AML-193 (cell line): ENCODE measurements at regions not wholly inside any gene's neighbourhood (a gene's known extent, or its start where the extent isn't known, plus 50 kb on each side); places are given as distances from the start of the nearest gene placed in this dataset.

Experiments used
- DNase-seq, 2 experiments: peaks; one replicate each; lab custom pipeline; 2025; lab: John Stamatoyannopoulos, UW

DNA sequence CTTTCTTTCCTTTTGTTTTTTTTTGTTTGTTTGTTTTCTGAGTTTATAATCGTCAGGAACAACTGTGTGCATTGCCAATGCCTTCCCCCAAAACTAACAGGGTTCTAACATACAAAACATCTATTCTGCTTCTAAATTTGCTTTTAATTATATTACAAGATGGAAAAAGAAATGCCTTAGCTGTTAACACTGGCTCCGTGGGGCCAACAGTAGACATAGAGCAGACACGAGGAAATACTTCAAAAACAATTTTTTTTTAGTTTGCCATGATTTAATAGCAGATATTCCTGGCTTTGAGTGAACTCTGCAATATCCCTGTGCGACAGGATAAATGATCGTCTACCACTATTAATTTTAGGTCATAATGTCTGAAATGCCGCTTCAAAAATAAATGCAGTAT is 153.3 kb upstream of the HNRNPA3 start:
- no peak for DNase-seq

DNA sequence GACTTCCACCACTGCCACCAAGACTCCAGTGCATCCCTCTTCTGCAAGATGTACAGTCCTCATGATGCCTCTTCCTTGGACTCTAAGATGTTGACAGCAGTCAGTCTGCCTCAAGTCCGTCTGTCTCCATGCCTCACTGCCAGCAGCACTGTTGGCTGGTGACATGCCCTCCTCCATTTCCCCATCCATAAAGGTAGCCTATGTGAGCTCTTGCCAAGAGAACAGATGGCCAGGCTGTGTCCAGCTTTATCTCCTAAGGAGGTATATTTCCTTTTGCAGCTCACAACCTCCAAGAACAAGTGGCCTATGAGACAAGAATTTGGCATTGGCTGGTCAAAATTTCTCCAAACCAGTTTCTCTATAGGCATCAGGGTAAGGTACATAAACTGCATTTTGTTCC is 149.3 kb upstream of the HNRNPA3 start:
- DNase-seq, result no peak

DNA sequence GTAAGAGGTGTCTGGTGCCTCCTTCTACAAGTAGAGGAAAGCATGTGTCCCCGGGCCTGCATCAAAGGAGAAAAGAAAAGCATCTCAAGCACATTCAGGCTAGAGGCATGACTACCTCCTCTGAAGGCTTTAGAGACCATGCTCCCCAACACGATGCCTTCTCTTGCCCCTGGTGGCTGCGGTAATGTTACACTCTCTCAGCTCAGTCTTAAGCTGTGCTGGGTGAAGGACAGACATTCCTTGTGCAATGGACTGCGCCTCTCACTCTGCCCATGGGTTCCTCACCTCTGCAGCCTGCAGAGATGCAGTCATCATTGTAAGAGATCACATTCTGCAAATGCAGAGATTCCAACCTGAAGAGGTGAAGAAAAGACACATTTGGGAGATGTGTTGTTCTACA is 148.2 kb upstream of the HNRNPA3 start:
- DNase-seq, result no peak

DNA sequence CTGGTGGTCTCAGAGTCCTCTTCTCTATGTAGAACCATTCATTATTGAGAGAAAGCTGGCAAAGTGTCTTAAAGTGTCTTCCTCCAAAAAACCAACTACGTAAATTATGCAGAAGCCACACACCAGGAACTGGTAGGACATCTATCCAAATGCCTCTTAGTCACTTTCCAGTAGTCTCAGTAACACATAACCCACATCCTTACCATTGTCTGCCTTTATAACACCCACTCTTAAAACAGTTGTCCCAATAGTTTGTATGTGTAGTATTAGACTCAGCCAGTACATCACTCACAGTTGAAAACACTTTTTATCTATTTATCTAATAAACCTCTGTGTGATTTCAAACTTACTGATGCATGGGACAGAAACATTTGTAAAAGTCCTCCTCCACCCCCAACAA is 143.6 kb upstream of the HNRNPA3 start:
- DNase-seq, result no peak

DNA sequence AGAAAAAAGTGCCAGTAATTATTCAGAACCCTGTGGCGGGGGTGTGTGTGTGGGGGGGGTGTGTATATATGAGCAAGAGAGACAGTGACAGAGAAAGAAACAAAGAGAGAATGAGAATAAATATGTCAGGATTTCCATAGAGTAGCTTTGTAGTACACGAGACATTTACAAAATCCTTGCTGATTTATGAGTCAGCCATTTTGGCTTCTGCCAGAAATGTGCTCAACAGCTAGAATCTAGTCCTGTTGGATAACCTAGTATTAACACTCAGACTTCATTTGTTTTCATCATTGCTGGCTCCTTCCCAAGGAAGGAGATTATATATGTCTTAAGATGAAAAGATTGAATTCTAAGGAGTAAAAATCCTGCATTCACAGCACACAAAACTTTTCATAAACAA is 140.5 kb upstream of the HNRNPA3 start:
- DNase-seq, result no peak

DNA sequence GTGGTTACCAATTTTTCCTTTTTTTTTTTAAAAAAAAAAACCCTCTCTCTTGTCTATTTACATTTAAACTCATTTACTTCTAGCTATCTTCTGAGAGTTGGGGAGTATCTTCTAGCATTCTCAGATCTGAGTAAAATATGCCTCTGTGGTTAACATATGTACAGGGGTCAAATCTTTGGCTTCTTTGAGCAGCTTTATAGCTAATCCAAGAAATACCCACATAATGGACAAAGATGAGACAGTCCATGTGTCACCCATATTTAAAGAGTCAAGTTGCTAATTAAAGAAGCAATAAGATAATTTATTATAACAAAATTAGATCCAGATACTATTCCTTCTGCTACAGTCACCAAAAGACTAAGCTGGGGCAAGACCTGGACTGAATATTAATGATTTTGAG is 139.0 kb upstream of the HNRNPA3 start:
- DNase-seq, result no peak

DNA sequence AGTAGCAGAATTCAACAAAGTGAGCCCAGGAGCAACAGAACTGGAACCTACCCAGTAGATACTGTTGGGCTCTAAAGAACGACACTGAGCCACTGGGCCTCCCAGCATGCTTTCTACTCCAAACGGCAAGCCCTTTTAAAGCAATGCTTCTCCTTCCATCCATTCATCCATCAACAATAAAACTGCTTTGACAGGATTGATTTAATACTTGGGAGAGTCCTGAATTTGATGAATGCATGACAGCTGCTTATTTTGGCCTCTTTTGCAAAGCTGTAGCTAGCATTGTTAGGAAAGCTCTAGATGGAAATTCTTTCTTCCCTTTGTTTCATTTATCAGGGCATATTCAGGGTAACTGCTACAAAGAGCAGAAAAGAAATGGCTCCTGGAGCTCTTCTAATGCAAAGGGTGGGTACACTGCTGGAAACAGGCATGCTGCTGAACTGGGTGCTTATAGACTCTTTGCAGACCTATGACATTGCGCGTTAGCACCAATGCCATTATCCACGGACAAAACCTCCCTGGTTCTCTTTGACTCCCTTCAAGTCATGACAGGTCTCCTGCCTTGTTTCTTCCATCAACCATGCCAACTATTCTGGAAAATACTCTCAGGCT is 138.4 kb upstream of the HNRNPA3 start:
- DNase-seq, result no peak

DNA sequence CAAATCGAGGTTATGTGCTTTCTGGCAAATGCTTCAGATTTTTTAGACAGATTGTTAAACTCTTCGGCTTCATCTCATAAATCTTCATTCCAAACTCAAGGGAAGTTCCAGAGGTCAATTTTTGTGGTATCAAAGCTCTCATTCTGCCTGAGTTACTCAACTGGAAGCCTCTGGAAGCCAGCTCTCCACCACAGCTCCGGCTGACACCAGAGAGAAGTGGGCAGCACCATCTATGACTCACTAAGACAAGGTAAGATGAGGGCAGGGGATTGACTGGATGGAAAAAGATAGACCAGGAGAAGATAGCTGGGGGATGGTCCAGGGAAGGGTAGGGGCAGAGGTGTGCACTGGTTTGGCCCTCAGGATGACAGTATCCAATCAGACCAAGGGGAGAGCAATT is 137.3 kb upstream of the HNRNPA3 start:
- no peak for DNase-seq

DNA sequence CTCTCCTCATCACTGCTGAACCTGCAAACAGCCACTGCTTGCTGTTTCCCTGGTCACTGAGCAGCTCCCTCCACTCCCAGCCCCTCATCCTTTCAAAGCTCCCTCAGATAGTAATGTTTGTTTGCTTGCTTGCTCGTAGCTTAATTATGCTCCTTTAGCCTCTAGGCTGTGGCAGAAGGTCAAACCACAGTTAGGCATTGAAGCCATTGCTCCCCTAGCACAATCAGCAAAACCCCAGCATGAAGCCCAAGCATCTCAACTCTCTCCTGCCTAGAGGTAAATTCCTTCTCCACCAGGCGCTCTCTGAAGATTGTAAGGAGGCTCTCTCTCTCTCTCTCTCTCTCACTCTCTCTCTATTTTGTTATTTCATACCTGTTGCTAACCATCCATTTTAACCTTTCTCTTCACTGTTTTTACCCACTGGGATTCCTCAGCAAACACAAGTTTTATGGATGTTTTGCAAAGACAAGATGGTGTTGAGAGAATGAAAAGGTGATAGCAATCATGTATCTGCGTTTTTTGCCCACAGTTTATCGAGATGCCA is 135.9 kb upstream of the HNRNPA3 start:
- no peak for DNase-seq

DNA sequence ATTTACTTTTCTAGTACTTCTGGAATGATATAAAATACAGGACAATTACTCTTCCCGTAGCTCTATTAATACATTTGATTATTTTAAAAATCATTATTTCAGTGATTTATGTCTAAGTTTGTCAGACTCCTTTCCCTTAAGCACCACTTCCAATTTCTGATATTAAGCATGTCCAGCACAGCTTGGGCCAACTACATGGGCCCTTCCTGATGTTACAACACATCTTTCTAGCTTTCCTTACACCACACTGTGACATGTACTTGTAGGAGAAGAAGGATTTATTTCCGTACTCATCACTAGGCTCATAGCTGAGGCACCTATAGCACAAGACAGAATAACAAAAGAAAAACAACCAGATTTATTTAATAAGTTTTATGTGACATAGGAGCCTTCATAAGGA is 134.8 kb upstream of the HNRNPA3 start:
- no peak for DNase-seq

DNA sequence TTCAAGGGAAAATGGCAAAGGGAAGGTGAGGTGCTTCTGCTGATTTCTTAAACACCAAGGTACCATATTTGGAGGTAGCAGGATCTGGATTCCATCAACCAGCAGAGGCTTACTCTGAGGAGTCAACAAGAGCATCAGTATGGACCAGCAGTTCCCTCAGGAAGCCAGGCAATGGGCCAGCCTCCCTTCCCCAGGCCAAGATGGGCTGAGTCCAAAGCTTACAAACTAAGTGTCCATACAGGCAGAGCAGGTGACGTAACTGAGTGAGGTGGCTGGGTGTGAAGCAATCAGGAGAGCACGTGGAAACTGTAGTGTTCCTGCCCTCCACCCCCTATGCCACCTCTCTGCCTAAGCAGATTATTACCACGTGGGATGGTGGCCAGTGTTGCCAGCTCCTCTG is 134.2 kb upstream of the HNRNPA3 start:
- DNase-seq, result no peak

DNA sequence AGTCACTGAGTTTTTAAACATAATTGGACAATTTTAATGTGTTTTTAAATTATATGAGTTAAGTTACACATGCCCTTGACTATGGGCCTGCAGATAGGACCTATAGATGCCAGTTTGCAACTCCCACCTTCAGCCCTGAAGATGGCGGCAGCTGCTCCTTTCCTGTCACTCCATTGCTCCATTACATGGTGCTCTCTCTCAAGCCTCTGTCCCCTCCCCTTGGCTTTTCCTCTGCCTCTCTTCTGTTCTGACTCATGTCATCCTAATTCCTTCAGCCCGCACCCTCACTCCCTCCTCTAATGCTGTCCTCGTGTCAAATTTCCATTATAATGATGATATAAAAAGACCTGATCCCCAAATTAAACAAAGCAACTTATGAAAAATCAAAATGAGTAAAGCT is 133.7 kb upstream of the HNRNPA3 start:
- DNase-seq, result no peak

DNA sequence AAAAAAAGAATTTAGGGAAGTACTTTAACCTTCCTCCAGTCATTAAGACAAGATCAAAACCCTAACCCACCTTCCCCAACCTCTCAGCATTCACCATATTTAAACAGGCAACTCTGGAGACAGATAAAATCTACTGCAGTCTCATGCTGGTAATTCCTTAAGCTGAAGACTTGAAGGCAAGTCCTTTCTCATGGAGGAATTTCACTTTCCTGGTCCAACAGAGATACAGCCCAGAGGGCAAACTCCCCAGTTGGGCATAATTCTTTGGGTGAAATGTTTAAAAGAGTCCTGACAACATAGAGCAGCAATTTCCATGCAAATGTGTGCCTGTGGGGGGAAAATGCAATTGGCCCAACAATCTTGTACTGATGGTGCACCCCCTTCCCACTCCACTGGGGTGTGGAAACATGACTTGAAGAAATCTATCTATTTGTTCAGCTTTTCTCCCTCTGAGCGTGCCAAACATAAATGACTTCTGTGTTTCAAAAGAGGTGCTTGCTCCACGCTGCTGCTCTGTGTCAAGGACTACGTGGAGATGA is 131.8 kb upstream of the HNRNPA3 start:
- DNase-seq, result no peak

DNA sequence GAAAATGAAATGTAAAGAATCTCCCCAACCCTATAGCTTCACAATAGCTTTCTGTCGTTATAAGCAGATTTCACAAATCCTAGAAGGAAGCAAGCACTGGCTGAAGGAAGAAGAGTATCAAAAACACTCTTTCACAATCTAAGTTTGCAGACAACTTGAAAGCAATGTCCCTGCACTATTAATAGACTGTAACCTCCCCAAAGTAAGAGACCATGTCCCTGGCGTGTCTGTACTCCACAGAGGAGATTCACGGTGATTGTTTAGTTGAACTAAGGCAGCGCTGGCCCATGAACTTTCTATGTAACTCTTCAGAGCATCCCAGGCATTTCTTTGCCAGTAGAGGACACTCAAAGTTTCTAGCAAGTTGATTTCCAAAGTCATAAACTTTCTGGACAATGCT is 128.0 kb upstream of the HNRNPA3 start:
- DNase-seq, result no peak

DNA sequence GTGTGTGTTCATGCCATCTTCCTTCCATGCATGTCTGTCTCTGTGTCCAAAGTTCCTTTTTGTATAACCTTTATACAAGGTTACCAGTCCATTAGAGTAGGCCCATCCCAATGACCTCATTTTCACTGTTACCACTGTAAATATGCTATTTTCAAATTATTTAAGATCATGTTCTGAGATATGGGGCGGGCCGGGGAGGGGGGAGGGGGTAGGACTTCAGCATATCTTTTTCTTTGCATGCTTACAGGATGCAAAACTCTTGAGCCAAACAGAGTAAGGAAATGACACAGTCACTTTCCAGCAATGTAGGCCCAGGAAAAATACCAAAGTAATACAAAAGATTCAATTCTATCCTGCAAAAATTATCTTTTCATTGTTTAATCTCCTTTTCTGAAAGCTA is 124.1 kb upstream of the HNRNPA3 start:
- DNase-seq, result no peak

DNA sequence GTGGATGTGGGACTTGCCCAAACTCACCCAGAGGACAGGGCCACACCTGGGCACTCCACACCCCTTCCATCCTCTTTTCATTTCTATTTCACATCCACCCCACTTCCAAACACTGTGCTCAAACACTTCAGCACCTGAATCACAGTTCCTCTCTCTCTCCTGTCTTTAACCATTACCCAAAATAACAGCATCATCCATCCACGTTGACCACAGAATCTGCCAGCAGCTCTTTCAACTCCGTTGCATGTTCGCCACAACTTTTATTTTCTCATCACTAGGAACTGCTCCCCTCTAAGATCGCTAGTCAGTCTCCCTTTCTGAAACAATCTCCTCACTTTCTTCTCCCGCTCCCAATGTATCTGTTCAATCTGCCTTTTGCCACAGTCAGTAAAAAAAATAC is 121.6 kb upstream of the HNRNPA3 start:
- DNase-seq, result no peak

DNA sequence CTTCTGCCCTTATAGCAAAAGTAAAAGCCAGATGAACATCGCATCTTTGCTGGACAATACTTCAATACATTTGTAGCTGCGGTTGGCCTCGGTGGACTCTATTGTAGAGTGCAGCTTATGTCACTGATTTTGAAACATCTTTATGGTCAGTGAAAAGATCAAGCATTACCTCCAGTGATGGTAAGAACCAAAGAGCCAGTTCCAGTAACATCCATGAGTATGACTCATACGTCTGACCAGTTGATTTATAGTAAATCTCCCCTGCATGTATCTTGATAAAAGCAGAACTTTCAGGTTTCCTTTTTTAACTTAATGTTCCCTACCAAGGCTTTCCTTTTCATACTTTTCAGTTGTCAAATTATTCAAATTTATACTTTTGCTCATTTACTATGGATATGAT is 119.2 kb upstream of the HNRNPA3 start:
- no peak for DNase-seq

DNA sequence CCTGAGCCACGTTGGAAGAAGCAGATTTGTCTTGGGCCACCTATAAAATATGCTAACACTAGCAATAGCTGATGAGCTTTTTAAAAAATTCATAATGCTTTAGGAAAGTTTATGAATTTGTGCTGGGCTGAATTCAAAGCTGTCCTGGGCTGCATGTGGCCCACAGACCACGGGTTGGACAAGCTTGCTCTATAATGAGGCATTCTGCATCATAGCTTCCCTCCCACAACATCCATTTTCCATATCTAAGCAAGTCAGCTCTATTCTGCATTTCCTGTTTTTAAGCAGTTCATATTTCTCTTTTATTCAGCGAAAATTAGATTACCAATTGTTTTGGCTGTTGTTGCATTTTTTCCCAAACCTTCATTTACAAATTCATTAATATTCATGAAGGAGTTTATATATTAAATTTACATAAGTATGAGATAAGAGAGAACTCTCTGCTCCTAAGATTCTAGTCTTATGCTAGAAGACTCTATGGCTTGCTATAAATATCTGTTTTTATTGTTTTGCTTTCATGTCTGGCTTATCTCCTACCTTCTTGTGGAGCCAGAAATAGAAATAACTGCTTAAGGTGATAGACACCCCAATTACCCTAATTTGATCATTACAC is 114.5 kb upstream of the HNRNPA3 start:
- no peak for DNase-seq

DNA sequence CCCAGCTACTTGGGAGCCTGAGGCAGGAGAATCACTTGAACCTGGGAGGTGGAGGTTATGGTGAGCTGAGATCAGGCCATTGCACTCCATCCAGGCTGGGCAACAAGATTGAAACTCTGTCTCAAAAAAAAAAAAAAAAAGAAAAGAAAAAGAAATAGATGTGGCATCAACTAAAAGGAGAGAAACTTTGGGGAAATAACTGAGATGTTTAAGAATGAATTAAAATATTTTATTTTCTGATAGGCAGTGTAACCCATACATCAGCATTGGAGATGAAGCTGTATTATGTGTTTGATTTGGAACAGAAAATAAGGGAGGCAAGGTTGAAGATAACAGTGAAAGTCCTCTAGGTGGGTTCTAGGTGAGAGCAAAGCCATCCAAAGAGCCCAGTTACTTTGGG is 110.7 kb upstream of the HNRNPA3 start:
- no peak for DNase-seq

DNA sequence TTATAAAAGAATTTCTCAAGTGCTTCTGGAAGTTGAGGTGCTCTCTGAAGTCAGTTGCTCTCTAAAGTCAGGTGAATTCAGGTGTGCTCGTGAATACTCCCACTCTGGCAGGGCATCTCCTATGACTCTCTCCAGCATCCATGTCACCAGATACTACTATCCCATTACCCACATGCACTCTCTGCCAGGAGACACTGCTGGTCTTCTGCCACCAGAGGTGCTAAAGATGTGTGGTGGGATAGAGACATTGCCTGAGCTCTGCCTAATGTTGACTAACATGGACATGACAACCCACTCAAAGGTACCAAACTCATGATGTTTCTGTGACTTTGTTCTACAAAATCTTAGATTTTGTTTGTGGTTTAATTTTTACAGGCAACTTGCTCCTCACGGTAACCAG is 106.4 kb upstream of the HNRNPA3 start:
- peak; percentile 1 to 3 for DNase-seq

DNA sequence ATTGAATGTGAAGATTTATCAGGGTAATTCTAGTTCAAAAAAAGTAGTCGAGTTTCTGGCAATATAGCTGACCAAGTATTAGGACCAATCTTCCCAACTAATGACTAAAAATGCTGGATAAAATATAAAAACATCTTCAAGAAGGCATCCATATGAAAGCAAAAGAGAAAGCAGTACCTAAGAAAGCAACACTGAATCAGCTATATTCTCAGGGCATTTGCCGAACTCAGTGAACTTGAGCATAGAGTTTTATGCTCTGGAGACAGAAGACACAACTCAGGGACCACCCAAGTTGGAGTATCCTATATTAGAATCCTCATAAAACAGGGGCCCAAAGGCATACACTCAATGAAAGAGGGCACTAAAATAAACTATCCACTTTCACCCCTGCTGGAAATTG is 103.7 kb upstream of the HNRNPA3 start:
- no peak for DNase-seq

DNA sequence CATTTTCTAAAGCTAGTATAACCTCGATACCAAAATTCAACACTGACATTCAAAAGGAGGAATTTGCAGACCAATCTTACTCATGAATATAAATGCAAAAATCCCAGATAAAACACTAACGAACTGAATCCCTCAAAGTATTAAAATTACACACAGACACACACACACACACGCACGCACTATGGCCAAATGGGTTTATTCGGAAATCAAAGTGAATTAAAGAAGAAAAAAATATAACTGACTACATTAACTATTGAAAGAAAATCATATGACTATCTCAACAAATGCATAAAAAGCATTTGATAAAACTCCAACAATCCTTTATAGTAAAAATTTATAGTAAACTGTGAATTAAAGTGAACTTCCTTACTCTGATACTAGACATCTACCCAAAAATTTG is 97.9 kb upstream of the HNRNPA3 start:
- no peak for DNase-seq

DNA sequence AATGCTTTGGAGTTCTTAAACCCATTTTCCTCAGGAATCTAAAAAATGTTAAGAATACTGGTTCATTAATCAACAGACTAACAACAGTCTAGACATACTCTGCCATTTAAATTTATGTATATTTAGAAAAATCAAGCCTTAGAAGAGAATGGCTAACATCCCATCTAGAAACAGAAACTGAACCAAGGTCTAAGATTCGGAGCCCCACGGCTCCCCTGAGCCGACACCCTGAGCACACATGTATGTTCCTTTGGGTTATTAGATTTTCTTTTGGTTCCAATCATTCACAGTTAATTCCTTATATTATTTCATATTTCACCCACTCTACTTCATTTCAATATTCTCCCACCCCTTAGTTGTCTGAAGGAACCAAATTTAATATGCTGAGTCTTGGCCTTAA is 94.8 kb upstream of the HNRNPA3 start:
- no peak for DNase-seq

DNA sequence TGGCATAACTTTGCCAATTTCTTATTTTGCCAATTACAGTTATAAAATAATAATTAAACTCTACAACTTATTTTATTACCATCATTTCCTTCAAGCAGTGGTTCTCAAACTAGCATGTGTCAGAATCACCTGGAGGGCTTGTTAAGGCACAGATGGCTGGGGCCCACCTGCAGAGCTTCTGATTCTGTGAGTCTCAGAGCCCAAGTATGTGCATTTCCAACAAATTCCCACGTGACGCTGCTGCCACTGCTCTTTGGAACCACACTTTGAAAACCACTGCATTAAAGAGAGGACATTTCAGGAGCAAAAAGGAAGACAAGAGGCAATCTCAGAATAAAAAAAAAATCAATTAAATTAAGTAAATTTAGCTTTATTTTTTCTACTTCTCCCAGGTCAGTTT is 94.0 kb upstream of the HNRNPA3 start:
- no peak for DNase-seq
